Type B pancreatic cell (in vitro differentiated cells): ENCODE measurements at regions not wholly inside any gene's neighbourhood (a gene's known extent, or its start where the extent isn't known, plus 50 kb on each side); places are given as distances from the start of the nearest gene placed in this dataset.

ENCODE experiments used
- DNase-seq: peaks from one replicate; pipeline ENCODE4 v3.0.0; 2021; ENCODE audit warnings: mixed read lengths; ENCODE audit not compliant: unreplicated experiment; ENCODE audit errors: extremely low spot score
- H3K27ac Mint-ChIP-seq: 2 replicates; pipeline ENCODE4 v1.8.0; 2021; ENCODE audit warnings: mild to moderate bottlenecking, mixed read lengths
- H3K27me3 Mint-ChIP-seq: 2 replicates; pipeline ENCODE4 v1.8.0; 2021; ENCODE audit warnings: mixed read lengths
- H3K36me3 Mint-ChIP-seq: 2 replicates; pipeline ENCODE4 v1.8.0; 2021; ENCODE audit warnings: mixed read lengths
- H3K4me1 Mint-ChIP-seq: one replicate; pipeline ENCODE4 v1.8.0; 2021; ENCODE audit warnings: mixed read lengths; ENCODE audit not compliant: unreplicated experiment
- H3K4me3 Mint-ChIP-seq: 2 replicates; pipeline ENCODE4 v1.8.0; 2021; ENCODE audit warnings: mild to moderate bottlenecking, mixed read lengths
- H3K9me3 Mint-ChIP-seq: 2 replicates; pipeline ENCODE4 v1.8.0; 2021; ENCODE audit warnings: mixed read lengths
- TF ChIP-seq, protein P1 (sequence below): fragments of 200-600 bp; sonication (generic); conservative IDR thresholded peaks from 2 replicates; pipeline ENCODE4 v1.5.0; 2021; ENCODE audit warnings: antibody characterized with exemption, mild to moderate bottlenecking

GRCh38 chr13:105805892-105806627, 729.4 kb downstream of the EFNB2 start:
- H3K27me3 Mint-ChIP-seq, result no peaks in the 10 kb centered on the region
- peaks cover 10% of the 10 kb centered on the region for H3K4me1 Mint-ChIP-seq
- no peak overlapping the region for H3K4me3 Mint-ChIP-seq
- no peaks in the 10 kb centered on the region for H3K36me3 Mint-ChIP-seq
- peaks cover 8% of the 10 kb centered on the region for H3K9me3 Mint-ChIP-seq
- no peak for DNase-seq
- TF ChIP-seq, protein P1, sequence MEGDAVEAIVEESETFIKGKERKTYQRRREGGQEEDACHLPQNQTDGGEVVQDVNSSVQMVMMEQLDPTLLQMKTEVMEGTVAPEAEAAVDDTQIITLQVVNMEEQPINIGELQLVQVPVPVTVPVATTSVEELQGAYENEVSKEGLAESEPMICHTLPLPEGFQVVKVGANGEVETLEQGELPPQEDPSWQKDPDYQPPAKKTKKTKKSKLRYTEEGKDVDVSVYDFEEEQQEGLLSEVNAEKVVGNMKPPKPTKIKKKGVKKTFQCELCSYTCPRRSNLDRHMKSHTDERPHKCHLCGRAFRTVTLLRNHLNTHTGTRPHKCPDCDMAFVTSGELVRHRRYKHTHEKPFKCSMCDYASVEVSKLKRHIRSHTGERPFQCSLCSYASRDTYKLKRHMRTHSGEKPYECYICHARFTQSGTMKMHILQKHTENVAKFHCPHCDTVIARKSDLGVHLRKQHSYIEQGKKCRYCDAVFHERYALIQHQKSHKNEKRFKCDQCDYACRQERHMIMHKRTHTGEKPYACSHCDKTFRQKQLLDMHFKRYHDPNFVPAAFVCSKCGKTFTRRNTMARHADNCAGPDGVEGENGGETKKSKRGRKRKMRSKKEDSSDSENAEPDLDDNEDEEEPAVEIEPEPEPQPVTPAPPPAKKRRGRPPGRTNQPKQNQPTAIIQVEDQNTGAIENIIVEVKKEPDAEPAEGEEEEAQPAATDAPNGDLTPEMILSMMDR, result no peak
- H3K27ac Mint-ChIP-seq, result peak overlapping the region; percentile 18

DNA sequence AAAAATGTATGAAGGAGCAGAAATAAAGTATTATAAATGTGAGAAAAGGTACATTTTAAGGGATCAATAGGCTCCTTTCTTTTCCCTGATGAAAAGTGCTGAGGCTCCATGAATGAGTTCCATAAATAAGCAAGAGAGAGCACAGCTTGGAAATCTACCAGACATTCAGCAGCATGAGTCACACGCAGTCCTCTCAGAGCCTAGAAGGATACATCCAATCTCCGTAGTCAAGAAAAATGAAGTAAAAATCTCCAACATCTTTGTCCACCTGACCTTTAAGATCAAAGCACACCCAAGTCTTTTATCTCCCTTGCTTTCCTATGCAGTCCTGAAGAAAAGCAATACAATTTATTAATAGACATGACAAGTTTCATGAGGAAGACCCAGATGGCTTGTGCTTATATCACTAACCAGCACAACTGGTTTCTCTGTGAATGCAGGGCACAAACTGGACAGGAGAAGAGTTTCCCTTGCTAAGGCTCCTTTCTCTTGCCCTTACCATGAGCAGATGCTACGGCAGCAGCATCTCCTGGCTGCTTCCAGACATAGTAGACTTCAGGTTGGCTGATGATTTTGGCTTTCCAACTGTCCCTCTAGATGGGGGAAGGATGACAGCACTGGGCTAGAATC, 730.8 kb downstream of the EFNB2 start:
- Mint-ChIP-seq H3K4me3 (no peak overlapping the region), H3K27ac (no peak overlapping the region), H3K36me3 (no peaks in the 10 kb centered on the region), H3K4me1 (peaks cover 10% of the 10 kb centered on the region), H3K27me3 (no peaks in the 10 kb centered on the region), H3K9me3 (peaks cover 6% of the 10 kb centered on the region)
- TF ChIP-seq, protein P1, result no peak
- DNase-seq, result no peak

DNA sequence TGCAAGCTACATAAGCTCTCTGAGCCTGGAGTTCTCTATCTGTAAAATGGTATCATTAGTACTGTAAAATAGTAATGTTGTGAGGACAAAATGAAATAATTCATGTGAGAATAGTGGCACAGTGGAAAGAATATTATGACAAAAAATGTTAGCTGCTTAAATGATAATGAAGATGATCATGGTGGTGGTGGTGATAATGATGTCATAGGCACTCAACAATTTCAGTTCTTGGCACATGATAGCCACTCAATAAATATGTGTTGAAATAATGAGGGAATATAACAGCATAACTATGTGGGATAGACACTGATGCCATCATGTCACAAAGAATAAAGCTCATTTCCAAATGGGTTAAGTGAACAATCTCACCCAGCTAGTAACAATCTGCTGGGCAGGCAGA, 736.3 kb downstream of the EFNB2 start:
- TF ChIP-seq, protein P1, result no peak
- Mint-ChIP-seq H3K4me3 (no peak overlapping the region), H3K27me3 (no peaks in the 10 kb centered on the region), H3K27ac (no peak overlapping the region), H3K4me1 (no peaks in the 10 kb centered on the region), H3K9me3 (no peaks in the 10 kb centered on the region), H3K36me3 (no peaks in the 10 kb centered on the region)
- no peak for DNase-seq

- no peaks in the 10 kb centered on the region for H3K4me1 Mint-ChIP-seq
- no peaks in the 10 kb centered on the region for H3K27me3 Mint-ChIP-seq
- no peaks in the 10 kb centered on the region for H3K36me3 Mint-ChIP-seq
- no peak overlapping the region for H3K4me3 Mint-ChIP-seq
- DNase-seq, result no peak
- TF ChIP-seq, protein P1, result no peak
- no peak overlapping the region for H3K27ac Mint-ChIP-seq
- H3K9me3 Mint-ChIP-seq, result no peaks in the 10 kb centered on the region
Observed at GRCh38 chr13:105798541-105798940, 736.9 kb downstream of the EFNB2 start.

GRCh38 chr13:105796081-105796480, 739.4 kb downstream of the EFNB2 start:
- Mint-ChIP-seq H3K36me3 (no peaks in the 10 kb centered on the region), H3K27ac (no peak overlapping the region), H3K4me1 (no peaks in the 10 kb centered on the region), H3K4me3 (no peak overlapping the region), H3K9me3 (no peaks in the 10 kb centered on the region), H3K27me3 (no peaks in the 10 kb centered on the region)
- no peak for DNase-seq
- TF ChIP-seq, protein P1, result no peak
